Activated naive CD4-positive, alpha-beta T cell treated with anti-CD3 and anti-CD28 coated beads for 36 hours (primary cell): ENCODE measurements at regions not wholly inside any gene's neighbourhood (a gene's known extent, or its start where the extent isn't known, plus 50 kb on each side); places are given as distances from the start of the nearest gene placed in this dataset.

Experiments
- CTCF ChIA-PET: fragments of 350-600 bp; sonication (Branson Sonifier 250); formaldehyde crosslinking; loops from one replicate; lab custom pipeline; 2021; ENCODE audit warnings: antibody characterized with exemption; lab: Charles Lee
- DNase-seq: peaks from one replicate; pipeline ENCODE4 v3.0.0-alpha.2; 2020
- H3K27ac Mint-ChIP-seq: one replicate; pipeline ENCODE4 v1.8.0; 2021; ENCODE audit warnings: mild to moderate bottlenecking, mixed read lengths
- H3K27me3 Mint-ChIP-seq: one replicate; pipeline ENCODE4 v1.8.0; 2021; ENCODE audit warnings: low read depth, mixed read lengths
- H3K36me3 Mint-ChIP-seq: one replicate; pipeline ENCODE4 v1.8.0; 2021; ENCODE audit warnings: low read depth, mixed read lengths
- H3K4me1 Mint-ChIP-seq: one replicate; pipeline ENCODE4 v1.8.0; 2021; ENCODE audit warnings: low read depth, mixed read lengths
- H3K4me3 Mint-ChIP-seq: one replicate; pipeline ENCODE4 v1.8.0; 2021; ENCODE audit warnings: mild to moderate bottlenecking, moderate library complexity, mixed read lengths
- H3K9me3 Mint-ChIP-seq: one replicate; pipeline ENCODE4 v1.8.0; 2021; ENCODE audit warnings: mixed read lengths
- intact Hi-C: fragments of 100-400 bp; cut with micrococcal nuclease; formaldehyde crosslinking; loops from one replicate; pipeline ENCODE4 v1.15.1; 2023

- CTCF ChIA-PET, result no interaction called here
- Mint-ChIP-seq H3K9me3 (peaks cover 1% of the 10 kb centered on the region), H3K36me3 (no peaks in the 10 kb centered on the region), H3K27me3 (no peaks in the 10 kb centered on the region), H3K4me3 (no peak overlapping the region), H3K27ac (no peak overlapping the region), H3K4me1 (no peaks in the 10 kb centered on the region)
- intact Hi-C loops, result no loop called here
- DNase-seq, result no peak
Measured at GRCh38 chrX:95218976-95219375, 1465.7 kb upstream of the DIAPH2 start.

- Mint-ChIP-seq H3K9me3 (peaks cover 5% of the 10 kb centered on the region), H3K27ac (no peak overlapping the region), H3K36me3 (no peaks in the 10 kb centered on the region), H3K4me1 (no peaks in the 10 kb centered on the region), H3K4me3 (no peak overlapping the region), H3K27me3 (no peaks in the 10 kb centered on the region)
- intact Hi-C loops, result no loop called here
- CTCF ChIA-PET, result no interaction called here
- no peak for DNase-seq
Measured at GRCh38 chrX:95248386-95248785, 1436.3 kb upstream of the DIAPH2 start.

GRCh38 chrX:95290455-95290854, 1394.2 kb upstream of the DIAPH2 start:
- H3K4me1 Mint-ChIP-seq, result no peaks in the 10 kb centered on the region
- no peak for DNase-seq
- no peak overlapping the region for H3K4me3 Mint-ChIP-seq
- no peaks in the 10 kb centered on the region for H3K36me3 Mint-ChIP-seq
- H3K27me3 Mint-ChIP-seq, result no peaks in the 10 kb centered on the region
- CTCF ChIA-PET, result no interaction called here
- peaks cover 1% of the 10 kb centered on the region for H3K9me3 Mint-ChIP-seq
- intact Hi-C loops, result no loop called here
- no peak overlapping the region for H3K27ac Mint-ChIP-seq

DNA sequence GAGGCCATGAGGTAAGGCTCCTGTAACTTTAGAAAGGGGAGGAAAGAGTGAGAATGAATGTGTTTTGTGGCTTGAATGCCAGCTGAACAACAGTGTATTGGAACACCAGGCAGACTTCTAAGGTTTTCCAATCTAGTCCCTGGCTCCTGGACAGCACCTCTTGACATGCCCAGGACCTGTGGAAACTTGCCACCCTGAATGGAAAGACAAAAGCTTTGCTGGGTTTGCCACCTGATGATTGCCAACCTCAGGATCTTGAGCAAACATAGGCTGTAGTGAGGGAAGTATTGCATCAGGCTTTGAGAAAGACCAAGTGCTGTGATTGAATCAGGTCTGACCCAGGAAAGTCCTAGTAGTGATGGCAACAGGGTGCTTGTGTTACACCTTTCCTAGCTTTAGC, 1393.1 kb upstream of the DIAPH2 start:
- intact Hi-C loops, result no loop called here
- no peak for DNase-seq
- Mint-ChIP-seq H3K4me1 (no peaks in the 10 kb centered on the region), H3K9me3 (peaks cover 1% of the 10 kb centered on the region), H3K36me3 (no peaks in the 10 kb centered on the region), H3K27me3 (no peaks in the 10 kb centered on the region), H3K27ac (no peak overlapping the region), H3K4me3 (no peak overlapping the region)
- CTCF ChIA-PET, result no interaction called here

GRCh38 chrX:95318882-95319281, 1365.8 kb upstream of the DIAPH2 start:
- intact Hi-C loops, result no loop called here
- no peak for DNase-seq
- no peaks in the 10 kb centered on the region for H3K36me3 Mint-ChIP-seq
- CTCF ChIA-PET, result interaction anchor here (0.5 kb wide), 1 partner anchor 458 kb away, joined by 3 read pairs; no protein-coding TSS in a partner anchor
- H3K27ac Mint-ChIP-seq, result no peak overlapping the region
- H3K27me3 Mint-ChIP-seq, result no peaks in the 10 kb centered on the region
- H3K4me3 Mint-ChIP-seq, result no peak overlapping the region
- no peaks in the 10 kb centered on the region for H3K4me1 Mint-ChIP-seq
- no peaks in the 10 kb centered on the region for H3K9me3 Mint-ChIP-seq

DNA sequence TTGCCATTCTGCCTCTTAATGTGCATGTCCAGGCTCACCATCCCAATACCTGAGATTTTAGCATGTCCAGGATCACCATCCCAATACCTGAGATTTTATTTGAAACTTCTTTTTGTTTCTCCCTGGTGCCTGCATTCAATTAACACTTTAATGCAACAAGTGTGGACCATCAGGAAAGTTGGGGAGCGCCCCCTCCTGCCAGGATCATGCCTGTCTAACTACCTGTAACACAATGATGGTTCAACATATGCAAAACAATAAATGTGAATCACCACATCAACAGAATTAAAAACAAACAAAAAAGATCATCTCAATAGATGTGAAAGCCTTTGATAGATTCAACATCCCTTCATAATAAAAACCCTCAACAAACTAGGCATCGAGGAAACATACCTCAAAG, 1359.5 kb upstream of the DIAPH2 start:
- CTCF ChIA-PET, result no interaction called here
- Mint-ChIP-seq H3K36me3 (no peaks in the 10 kb centered on the region), H3K4me3 (no peak overlapping the region), H3K9me3 (peaks cover 1% of the 10 kb centered on the region), H3K4me1 (no peaks in the 10 kb centered on the region), H3K27me3 (no peaks in the 10 kb centered on the region), H3K27ac (no peak overlapping the region)
- intact Hi-C loops, result no loop called here
- DNase-seq, result no peak

GRCh38 chrX:95330292-95330691, 1354.3 kb upstream of the DIAPH2 start:
- CTCF ChIA-PET, result no interaction called here
- Mint-ChIP-seq H3K27ac (no peak overlapping the region), H3K4me3 (no peak overlapping the region), H3K27me3 (no peaks in the 10 kb centered on the region), H3K4me1 (no peaks in the 10 kb centered on the region), H3K9me3 (peaks cover 1% of the 10 kb centered on the region), H3K36me3 (no peaks in the 10 kb centered on the region)
- intact Hi-C loops, result no loop called here
- no peak for DNase-seq

DNA sequence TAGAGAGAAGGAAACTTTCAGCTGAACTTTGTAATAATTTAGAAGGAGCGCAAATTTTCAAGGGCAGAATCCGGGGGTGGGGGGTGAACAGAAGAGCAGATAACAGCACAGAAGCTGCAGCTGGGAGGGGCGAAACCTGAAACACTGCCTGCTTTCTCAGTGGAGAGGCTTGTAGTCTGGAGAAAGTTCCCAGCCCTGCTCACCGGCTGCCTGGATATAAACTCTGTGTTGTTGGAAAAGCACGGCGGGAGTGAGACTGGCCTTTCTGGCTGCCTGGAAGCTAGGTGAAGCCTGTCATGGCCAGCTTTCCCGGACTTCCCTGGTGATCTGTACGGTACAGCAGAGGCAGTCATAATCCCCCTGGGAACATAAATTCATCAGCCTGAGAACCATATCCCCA, 1352.1 kb upstream of the DIAPH2 start:
- no peak for DNase-seq
- intact Hi-C loops, result no loop called here
- no peak overlapping the region for H3K27ac Mint-ChIP-seq
- H3K9me3 Mint-ChIP-seq, result no peaks in the 10 kb centered on the region
- H3K4me3 Mint-ChIP-seq, result no peak overlapping the region
- CTCF ChIA-PET, result no interaction called here
- H3K27me3 Mint-ChIP-seq, result no peaks in the 10 kb centered on the region
- H3K36me3 Mint-ChIP-seq, result no peaks in the 10 kb centered on the region
- H3K4me1 Mint-ChIP-seq, result no peaks in the 10 kb centered on the region

DNA sequence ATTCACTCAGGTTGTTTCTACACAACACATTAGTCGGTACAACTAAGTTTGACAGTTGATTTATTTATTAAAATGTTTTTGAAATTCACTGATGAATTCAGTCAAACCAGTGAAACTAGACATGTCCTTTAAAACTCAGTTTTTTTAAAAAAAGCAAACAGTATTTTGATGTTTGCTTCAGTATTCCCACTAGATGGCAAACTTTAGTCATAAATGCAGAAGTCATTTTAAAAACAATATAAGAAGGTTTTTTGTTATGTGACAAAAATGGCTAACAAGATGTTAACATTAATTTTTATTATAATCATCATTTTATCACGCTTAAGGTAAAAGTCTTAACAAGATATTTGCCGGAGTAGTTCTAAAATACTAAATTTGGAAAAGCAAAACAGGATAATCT, 1337.8 kb upstream of the DIAPH2 start:
- H3K27ac Mint-ChIP-seq, result no peak overlapping the region

GRCh38 chrX:95350774-95351488, 1333.7 kb upstream of the DIAPH2 start:
- CTCF ChIA-PET, result no interaction called here
- no peak overlapping the region for H3K4me3 Mint-ChIP-seq
- intact Hi-C loops, result no loop called here
- no peak for DNase-seq
- H3K9me3 Mint-ChIP-seq, result no peaks in the 10 kb centered on the region
- no peaks in the 10 kb centered on the region for H3K27me3 Mint-ChIP-seq
- H3K4me1 Mint-ChIP-seq, result no peaks in the 10 kb centered on the region
- no peaks in the 10 kb centered on the region for H3K36me3 Mint-ChIP-seq
- no peak overlapping the region for H3K27ac Mint-ChIP-seq

More for the DNA sequence above, 1337.8 kb upstream of the DIAPH2 start:
- Mint-ChIP-seq H3K4me3 (no peak overlapping the region), H3K9me3 (no peaks in the 10 kb centered on the region), H3K36me3 (no peaks in the 10 kb centered on the region), H3K27me3 (no peaks in the 10 kb centered on the region), H3K4me1 (no peaks in the 10 kb centered on the region)
- intact Hi-C loops, result no loop called here
- DNase-seq, result no peak
- CTCF ChIA-PET, result no interaction called here

DNA sequence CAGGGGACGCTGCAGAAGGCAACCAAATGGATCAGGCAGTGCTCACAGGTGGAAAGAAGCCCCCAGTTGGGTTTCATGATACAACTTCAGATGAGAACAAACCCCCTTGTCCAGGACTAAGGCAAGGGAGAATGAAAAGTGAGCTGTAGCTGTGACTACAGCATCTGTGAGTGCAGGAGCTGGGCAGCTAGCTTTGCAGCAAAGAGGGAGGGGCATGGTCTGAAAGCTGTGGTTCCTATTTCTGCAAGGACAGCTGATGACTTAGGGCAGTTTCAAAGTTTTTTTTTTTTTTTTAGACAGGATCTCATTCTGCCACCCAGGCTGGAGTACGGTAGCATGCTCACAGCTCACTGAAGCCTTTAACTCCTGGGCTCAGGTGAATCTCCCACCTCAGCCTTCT, 1317.4 kb upstream of the DIAPH2 start:
- intact Hi-C loops, result no loop called here
- Mint-ChIP-seq H3K36me3 (no peaks in the 10 kb centered on the region), H3K27me3 (no peaks in the 10 kb centered on the region), H3K27ac (no peak overlapping the region), H3K4me1 (no peaks in the 10 kb centered on the region), H3K4me3 (no peak overlapping the region), H3K9me3 (peaks cover 2% of the 10 kb centered on the region)
- CTCF ChIA-PET, result no interaction called here
- DNase-seq, result no peak

- CTCF ChIA-PET, result no interaction called here
- intact Hi-C loops, result no loop called here
Measured at GRCh38 chrX:95382799-95383198, 1301.8 kb upstream of the DIAPH2 start.

GRCh38 chrX:95383778-95384177, 1300.9 kb upstream of the DIAPH2 start:
- H3K27me3 Mint-ChIP-seq, result no peaks in the 10 kb centered on the region

More at GRCh38 chrX:95382799-95383198, 1301.8 kb upstream of the DIAPH2 start:
- no peaks in the 10 kb centered on the region for H3K27me3 Mint-ChIP-seq
- H3K9me3 Mint-ChIP-seq, result peaks cover 1% of the 10 kb centered on the region
- H3K27ac Mint-ChIP-seq, result no peak overlapping the region
- H3K4me1 Mint-ChIP-seq, result no peaks in the 10 kb centered on the region
- no peaks in the 10 kb centered on the region for H3K36me3 Mint-ChIP-seq
- H3K4me3 Mint-ChIP-seq, result no peak overlapping the region
- no peak for DNase-seq

More at GRCh38 chrX:95383778-95384177, 1300.9 kb upstream of the DIAPH2 start:
- H3K9me3 Mint-ChIP-seq, result peaks cover 1% of the 10 kb centered on the region
- intact Hi-C loops, result no loop called here
- H3K36me3 Mint-ChIP-seq, result no peaks in the 10 kb centered on the region
- H3K4me1 Mint-ChIP-seq, result no peaks in the 10 kb centered on the region
- CTCF ChIA-PET, result no interaction called here
- DNase-seq, result no peak
- no peak overlapping the region for H3K4me3 Mint-ChIP-seq
- no peak overlapping the region for H3K27ac Mint-ChIP-seq
